Colonic mucosa (tissue), 4 donors: ENCODE measurements at regions not wholly inside any gene's neighbourhood (a gene's known extent, or its start where the extent isn't known, plus 50 kb on each side); places are given as distances from the start of the nearest gene placed in this dataset.

ENCODE experiments used
- DNase-seq: peaks from one replicate; pipeline ENCODE4 v3.0.0-alpha.2; 2020
- H3K27ac ChIP-seq: fragments of 200-600 bp; one replicate; pipeline ENCODE4 v1.8.0; 2021
- H3K27me3 ChIP-seq: fragments of 200-600 bp; one replicate; pipeline ENCODE4 v1.8.0; 2021
- H3K36me3 ChIP-seq: fragments of 200-600 bp; one replicate; pipeline ENCODE4 v1.8.0; 2021
- H3K4me1 ChIP-seq: fragments of 200-600 bp; one replicate; pipeline ENCODE4 v1.8.0; 2021; ENCODE audit warnings: mild to moderate bottlenecking
- H3K4me3 ChIP-seq: fragments of 200-600 bp; one replicate; pipeline ENCODE4 v1.8.0; 2021
- H3K9ac ChIP-seq, 2 donors: one replicate each; pipeline ENCODE4 v1.7.0; 2013; ENCODE audit warnings: control low read depth in 2 of 2, low read depth in 2 of 2, low read length in 2 of 2
- H3K9me3 ChIP-seq: fragments of 200-600 bp; one replicate; pipeline ENCODE4 v1.8.0; 2021
- intact Hi-C: fragments of 100-400 bp; cut with DNase I; formaldehyde crosslinking; loops from one replicate; pipeline ENCODE4 v1.14.1; 2022
- TF ChIP-seq, protein P1 (sequence below): fragments of 200-600 bp; IDR thresholded peaks from one replicate; pipeline ENCODE4 v1.8.0; 2022; ENCODE audit warnings: antibody characterized with exemption, mild to moderate bottlenecking
- donor health status: healthy.
- donor health status: DM: no; HTN: no; CAD: no.
- donor health status: DM: no; HTN: no; CAD: no.

DNA sequence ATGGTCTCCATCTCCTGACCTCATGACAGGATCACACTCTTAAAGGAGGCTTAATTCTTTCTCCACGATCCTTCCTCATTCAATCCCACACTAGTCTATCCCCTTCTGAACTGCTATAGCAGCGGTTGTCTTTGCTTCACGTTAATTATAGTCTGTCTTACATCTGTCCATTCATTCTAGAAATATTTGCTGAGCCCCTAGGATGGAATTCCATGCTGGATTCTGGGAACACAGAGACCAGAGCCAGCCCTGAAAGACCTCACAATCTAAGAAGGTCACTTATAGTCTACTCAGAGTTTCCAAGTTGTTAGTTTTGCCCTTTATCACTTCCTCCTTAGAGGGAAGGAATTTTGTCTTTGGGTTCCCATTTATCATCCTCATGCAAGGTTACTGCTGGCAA, 193.5 kb downstream of the GAS1 start:
- DNase-seq = no peak
- H3K4me3 ChIP-seq = no peak overlapping the region
- H3K4me1 ChIP-seq = no peaks in the 10 kb centered on the region
- H3K27ac ChIP-seq = no peak overlapping the region
- intact Hi-C loops = no loop called here
- H3K27me3 ChIP-seq = no peaks in the 10 kb centered on the region
- TF ChIP-seq, protein P1, sequence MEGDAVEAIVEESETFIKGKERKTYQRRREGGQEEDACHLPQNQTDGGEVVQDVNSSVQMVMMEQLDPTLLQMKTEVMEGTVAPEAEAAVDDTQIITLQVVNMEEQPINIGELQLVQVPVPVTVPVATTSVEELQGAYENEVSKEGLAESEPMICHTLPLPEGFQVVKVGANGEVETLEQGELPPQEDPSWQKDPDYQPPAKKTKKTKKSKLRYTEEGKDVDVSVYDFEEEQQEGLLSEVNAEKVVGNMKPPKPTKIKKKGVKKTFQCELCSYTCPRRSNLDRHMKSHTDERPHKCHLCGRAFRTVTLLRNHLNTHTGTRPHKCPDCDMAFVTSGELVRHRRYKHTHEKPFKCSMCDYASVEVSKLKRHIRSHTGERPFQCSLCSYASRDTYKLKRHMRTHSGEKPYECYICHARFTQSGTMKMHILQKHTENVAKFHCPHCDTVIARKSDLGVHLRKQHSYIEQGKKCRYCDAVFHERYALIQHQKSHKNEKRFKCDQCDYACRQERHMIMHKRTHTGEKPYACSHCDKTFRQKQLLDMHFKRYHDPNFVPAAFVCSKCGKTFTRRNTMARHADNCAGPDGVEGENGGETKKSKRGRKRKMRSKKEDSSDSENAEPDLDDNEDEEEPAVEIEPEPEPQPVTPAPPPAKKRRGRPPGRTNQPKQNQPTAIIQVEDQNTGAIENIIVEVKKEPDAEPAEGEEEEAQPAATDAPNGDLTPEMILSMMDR = no peak
- H3K36me3 ChIP-seq = no peaks in the 10 kb centered on the region
- H3K9me3 ChIP-seq = no peaks in the 10 kb centered on the region
- H3K9ac ChIP-seq = no peak overlapping the region

DNA sequence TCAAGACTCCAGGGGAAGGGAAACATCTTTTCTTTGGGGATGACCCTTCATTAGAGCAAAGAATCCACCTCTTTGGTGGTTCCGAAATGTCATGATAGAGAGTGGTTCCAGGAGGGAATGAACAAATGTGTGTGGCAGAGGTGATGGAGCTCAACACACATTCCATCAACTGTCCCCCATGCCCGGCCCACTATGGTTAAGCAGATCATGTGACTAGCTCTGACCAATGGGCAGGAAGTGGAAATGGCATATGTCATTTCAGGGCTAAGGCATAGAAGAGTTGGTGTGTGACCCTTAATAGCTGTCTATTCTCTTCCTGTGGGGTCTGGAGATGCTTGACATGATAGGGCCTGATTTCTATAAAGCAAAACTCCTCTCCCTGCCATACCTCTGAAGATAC, 194.6 kb downstream of the GAS1 start:
- H3K27ac ChIP-seq = no peak overlapping the region
- intact Hi-C loops = no loop called here
- DNase-seq = no peak
- H3K4me1 ChIP-seq = no peaks in the 10 kb centered on the region
- H3K36me3 ChIP-seq = no peaks in the 10 kb centered on the region
- no peaks in the 10 kb centered on the region for H3K9me3 ChIP-seq
- TF ChIP-seq, protein P1 = no peak
- H3K9ac ChIP-seq = no peak overlapping the region
- H3K27me3 ChIP-seq = no peaks in the 10 kb centered on the region
- H3K4me3 ChIP-seq = no peak overlapping the region

DNA sequence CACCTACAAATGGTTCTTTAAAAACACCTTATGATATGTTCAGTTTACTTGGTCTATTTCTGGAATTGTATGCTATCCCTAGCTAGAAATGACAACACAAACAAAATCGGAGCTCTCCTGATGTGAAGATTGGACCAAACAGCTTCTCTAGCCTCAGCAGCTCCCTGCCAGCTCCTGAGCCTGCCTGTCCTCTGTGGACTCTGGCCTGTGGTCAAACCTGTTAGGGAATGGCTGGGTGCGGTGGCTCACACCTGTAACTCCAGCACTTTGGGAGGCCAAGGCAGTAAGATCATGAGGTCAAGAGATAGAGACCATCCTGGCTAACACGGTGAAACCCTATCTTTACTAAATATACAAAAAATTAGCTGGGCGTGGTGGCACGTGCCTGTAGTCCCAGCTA, 195.3 kb downstream of the GAS1 start:
- intact Hi-C loops = no loop called here
- Histone ChIP-seq H3K27me3 (no peaks in the 10 kb centered on the region), H3K27ac (no peak overlapping the region), H3K9ac (no peak overlapping the region), H3K9me3 (no peaks in the 10 kb centered on the region), H3K36me3 (no peaks in the 10 kb centered on the region), H3K4me3 (no peak overlapping the region), H3K4me1 (no peaks in the 10 kb centered on the region)
- TF ChIP-seq, protein P1 = no peak
- no peak for DNase-seq

DNA sequence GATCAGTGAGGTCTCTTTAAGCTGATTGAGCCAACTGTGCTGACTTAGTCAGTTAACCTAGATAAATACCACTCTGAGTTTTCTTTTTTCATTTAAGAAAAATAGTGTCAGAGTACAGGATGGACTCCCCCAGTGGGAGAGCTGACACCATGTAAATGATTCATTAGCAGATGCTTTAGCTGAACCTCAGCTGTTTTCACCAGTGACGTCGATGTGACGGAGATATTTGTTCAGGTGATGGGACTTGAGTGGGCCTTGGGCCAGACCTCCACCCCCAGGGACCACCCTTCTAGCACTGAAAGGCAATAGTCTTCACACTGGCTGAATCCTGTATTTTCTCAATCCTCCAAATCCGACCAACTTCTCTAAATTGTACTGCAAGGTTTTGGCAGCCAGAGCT, 196.1 kb downstream of the GAS1 start:
- H3K36me3 ChIP-seq = no peaks in the 10 kb centered on the region
- no peak overlapping the region for H3K4me3 ChIP-seq
- no peaks in the 10 kb centered on the region for H3K27me3 ChIP-seq
- no peaks in the 10 kb centered on the region for H3K9me3 ChIP-seq
- no peak for DNase-seq
- H3K9ac ChIP-seq = no peak overlapping the region
- H3K27ac ChIP-seq = no peak overlapping the region
- intact Hi-C loops = no loop called here
- TF ChIP-seq, protein P1 = no peak
- H3K4me1 ChIP-seq = no peaks in the 10 kb centered on the region

DNA sequence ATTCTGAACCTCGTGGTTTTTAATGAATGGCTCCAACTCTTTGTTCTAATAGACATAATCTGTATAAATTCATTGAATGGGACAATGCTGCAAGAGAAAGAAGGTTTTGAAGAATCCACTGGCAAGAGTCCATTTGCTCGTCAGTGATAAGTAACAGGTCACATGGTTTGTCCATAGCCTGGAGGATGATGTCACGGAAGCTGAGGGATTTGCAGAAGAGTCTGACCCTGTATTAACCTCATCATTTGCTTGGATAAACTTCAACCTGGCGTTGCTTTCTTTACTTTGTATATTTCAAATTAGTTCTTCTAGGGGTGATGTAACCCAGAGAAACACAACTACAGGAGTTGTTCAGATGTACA, 197.4 kb downstream of the GAS1 start:
- Histone ChIP-seq H3K27me3 (no peaks in the 10 kb centered on the region), H3K27ac (no peak overlapping the region), H3K36me3 (no peaks in the 10 kb centered on the region), H3K4me3 (no peak overlapping the region), H3K9ac (no peak overlapping the region), H3K4me1 (no peaks in the 10 kb centered on the region), H3K9me3 (no peaks in the 10 kb centered on the region)
- TF ChIP-seq, protein P1 = no peak
- intact Hi-C loops = no loop called here
- no peak for DNase-seq
